Activated CD8-positive, alpha-beta memory T cell treated with anti-CD3 and anti-CD28 coated beads, Interleukin-2, amount 10 ng/mL, durations not matched to agents 7 days and 5 days (primary cell): ENCODE measurements at regions not wholly inside any gene's neighbourhood (a gene's known extent, or its start where the extent isn't known, plus 50 kb on each side); places are given as distances from the start of the nearest gene placed in this dataset.

Experiments
- ATAC-seq: fragments of 150-1000 bp; cut with Tn5 transposase; one replicate; pipeline ENCODE4 v1.10.0; 2021; ENCODE audit warnings: moderate library complexity
- CTCF ChIA-PET: fragments of 350-600 bp; sonication (Branson Sonifier 250); formaldehyde crosslinking; loops from one replicate; lab custom pipeline; 2021; ENCODE audit warnings: antibody characterized with exemption; lab: Charles Lee
- DNase-seq: peaks from one replicate; pipeline ENCODE4 v3.0.0-alpha.2; 2020
- H3K27ac Mint-ChIP-seq: one replicate; pipeline ENCODE4 v1.8.0; 2021; ENCODE audit warnings: mild to moderate bottlenecking, mixed read lengths
- H3K27me3 Mint-ChIP-seq: one replicate; pipeline ENCODE4 v1.8.0; 2021; ENCODE audit warnings: mixed read lengths
- H3K36me3 Mint-ChIP-seq: one replicate; pipeline ENCODE4 v1.8.0; 2021; ENCODE audit warnings: mild to moderate bottlenecking, mixed read lengths
- H3K4me1 Mint-ChIP-seq: one replicate; pipeline ENCODE4 v1.8.0; 2021; ENCODE audit warnings: mixed read lengths
- H3K4me3 Mint-ChIP-seq: one replicate; pipeline ENCODE4 v1.8.0; 2021; ENCODE audit warnings: mild to moderate bottlenecking, moderate library complexity, mixed read lengths
- H3K9me3 Mint-ChIP-seq: one replicate; pipeline ENCODE4 v1.8.0; 2022; ENCODE audit warnings: low read depth, mixed read lengths

GRCh38 chr15:98240303-98240702 is 279.8 kb downstream of the ARRDC4 start:
- DNase-seq, result no peak
- Mint-ChIP-seq H3K9me3 (peaks cover 2% of the 10 kb centered on the region), H3K4me1 (no peaks in the 10 kb centered on the region), H3K27ac (no peak overlapping the region), H3K36me3 (no peaks in the 10 kb centered on the region), H3K27me3 (no peaks in the 10 kb centered on the region), H3K4me3 (no peak overlapping the region)
- ATAC-seq, result no peak
- CTCF ChIA-PET, result no interaction called here

- H3K9me3 Mint-ChIP-seq, result peaks cover 2% of the 10 kb centered on the region
- DNase-seq (no peak), ATAC-seq (no peak)
- H3K27me3 Mint-ChIP-seq, result no peaks in the 10 kb centered on the region
- no peak overlapping the region for H3K4me3 Mint-ChIP-seq
- CTCF ChIA-PET, result no interaction called here
- no peaks in the 10 kb centered on the region for H3K36me3 Mint-ChIP-seq
- no peaks in the 10 kb centered on the region for H3K4me1 Mint-ChIP-seq
- no peak overlapping the region for H3K27ac Mint-ChIP-seq
These were observed 280.6 kb downstream of the ARRDC4 start for GRCh38 chr15:98241032-98241554.

- no peak overlapping the region for H3K4me3 Mint-ChIP-seq
- H3K27ac Mint-ChIP-seq, result no peak overlapping the region
- ATAC-seq (no peak), DNase-seq (no peak)
- no peaks in the 10 kb centered on the region for H3K9me3 Mint-ChIP-seq
- H3K4me1 Mint-ChIP-seq, result no peaks in the 10 kb centered on the region
- no peaks in the 10 kb centered on the region for H3K27me3 Mint-ChIP-seq
- CTCF ChIA-PET, result no interaction called here
- H3K36me3 Mint-ChIP-seq, result no peaks in the 10 kb centered on the region
These were observed 296.8 kb downstream of the ARRDC4 start for GRCh38 chr15:98257290-98257689.

GRCh38 chr15:98263787-98264186 is 303.3 kb downstream of the ARRDC4 start:
- H3K27me3 Mint-ChIP-seq, result no peaks in the 10 kb centered on the region
- H3K4me3 Mint-ChIP-seq, result no peak overlapping the region
- H3K9me3 Mint-ChIP-seq, result peaks cover 9% of the 10 kb centered on the region
- H3K36me3 Mint-ChIP-seq, result no peaks in the 10 kb centered on the region
- H3K4me1 Mint-ChIP-seq, result no peaks in the 10 kb centered on the region
- no peak for DNase-seq
- CTCF ChIA-PET, result no interaction called here
- no peak for ATAC-seq
- no peak overlapping the region for H3K27ac Mint-ChIP-seq

GRCh38 chr15:98266295-98266694 is 305.8 kb downstream of the ARRDC4 start:
- ATAC-seq, result no peak
- Mint-ChIP-seq H3K36me3 (no peaks in the 10 kb centered on the region), H3K27ac (no peak overlapping the region), H3K9me3 (peaks cover 11% of the 10 kb centered on the region), H3K27me3 (no peaks in the 10 kb centered on the region), H3K4me1 (no peaks in the 10 kb centered on the region), H3K4me3 (no peak overlapping the region)
- CTCF ChIA-PET, result no interaction called here
- no peak for DNase-seq

GRCh38 chr15:98268163-98268562 is 307.7 kb downstream of the ARRDC4 start:
- H3K27ac Mint-ChIP-seq, result no peak overlapping the region
- DNase-seq (no peak), ATAC-seq (no peak)
- no peaks in the 10 kb centered on the region for H3K4me1 Mint-ChIP-seq
- H3K27me3 Mint-ChIP-seq, result no peaks in the 10 kb centered on the region
- H3K4me3 Mint-ChIP-seq, result no peak overlapping the region
- no peaks in the 10 kb centered on the region for H3K36me3 Mint-ChIP-seq
- CTCF ChIA-PET, result no interaction called here
- peaks cover 11% of the 10 kb centered on the region for H3K9me3 Mint-ChIP-seq

GRCh38 chr15:98272625-98273024 is 312.1 kb downstream of the ARRDC4 start:
- H3K4me3 Mint-ChIP-seq, result no peak overlapping the region
- CTCF ChIA-PET, result no interaction called here
- ATAC-seq, result no peak
- no peaks in the 10 kb centered on the region for H3K36me3 Mint-ChIP-seq
- DNase-seq, result no peak
- H3K9me3 Mint-ChIP-seq, result peaks cover 3% of the 10 kb centered on the region
- no peaks in the 10 kb centered on the region for H3K27me3 Mint-ChIP-seq
- H3K4me1 Mint-ChIP-seq, result no peaks in the 10 kb centered on the region
- no peak overlapping the region for H3K27ac Mint-ChIP-seq

- H3K27me3 Mint-ChIP-seq, result no peaks in the 10 kb centered on the region
- CTCF ChIA-PET, result no interaction called here
- H3K9me3 Mint-ChIP-seq, result peaks cover 2% of the 10 kb centered on the region
- no peak overlapping the region for H3K27ac Mint-ChIP-seq
- DNase-seq (no peak), ATAC-seq (no peak)
- no peak overlapping the region for H3K4me3 Mint-ChIP-seq
- no peaks in the 10 kb centered on the region for H3K36me3 Mint-ChIP-seq
- no peaks in the 10 kb centered on the region for H3K4me1 Mint-ChIP-seq
These were observed 315.5 kb downstream of the ARRDC4 start for GRCh38 chr15:98276018-98276417.

- H3K27me3 Mint-ChIP-seq, result no peaks in the 10 kb centered on the region
- no peak overlapping the region for H3K4me3 Mint-ChIP-seq
- H3K36me3 Mint-ChIP-seq, result no peaks in the 10 kb centered on the region
- ATAC-seq (no peak), DNase-seq (no peak)
- H3K27ac Mint-ChIP-seq, result no peak overlapping the region
- CTCF ChIA-PET, result no interaction called here
- peaks cover 2% of the 10 kb centered on the region for H3K9me3 Mint-ChIP-seq
- no peaks in the 10 kb centered on the region for H3K4me1 Mint-ChIP-seq
These were observed 317.1 kb downstream of the ARRDC4 start for GRCh38 chr15:98277602-98278001.

GRCh38 chr15:98280284-98280975 is 319.9 kb downstream of the ARRDC4 start:
- DNase-seq (no peak), ATAC-seq (no peak)
- Mint-ChIP-seq H3K4me3 (no peak overlapping the region), H3K27me3 (no peaks in the 10 kb centered on the region), H3K9me3 (peaks cover 2% of the 10 kb centered on the region), H3K4me1 (no peaks in the 10 kb centered on the region), H3K27ac (no peak overlapping the region), H3K36me3 (no peaks in the 10 kb centered on the region)
- CTCF ChIA-PET, result no interaction called here

GRCh38 chr15:98281130-98281529 is 320.6 kb downstream of the ARRDC4 start:
- Mint-ChIP-seq H3K36me3 (no peaks in the 10 kb centered on the region), H3K27ac (no peak overlapping the region), H3K4me1 (no peaks in the 10 kb centered on the region), H3K9me3 (peaks cover 2% of the 10 kb centered on the region), H3K4me3 (no peak overlapping the region), H3K27me3 (no peaks in the 10 kb centered on the region)
- CTCF ChIA-PET, result no interaction called here
- DNase-seq, result no peak
- ATAC-seq, result no peak

GRCh38 chr15:98282656-98283332 is 322.3 kb downstream of the ARRDC4 start:
- ATAC-seq, result no peak

GRCh38 chr15:98286200-98286599 is 325.7 kb downstream of the ARRDC4 start:
- Mint-ChIP-seq H3K27ac (no peak overlapping the region), H3K4me1 (no peaks in the 10 kb centered on the region), H3K9me3 (no peaks in the 10 kb centered on the region), H3K36me3 (no peaks in the 10 kb centered on the region), H3K4me3 (no peak overlapping the region), H3K27me3 (no peaks in the 10 kb centered on the region)
- ATAC-seq (no peak), DNase-seq (no peak)
- CTCF ChIA-PET, result interaction anchor here (1.3 kb wide), 2 partner anchors 9 to 26 kb away, joined by 3 read pairs; no protein-coding TSS in a partner anchor

More at GRCh38 chr15:98282656-98283332, 322.3 kb downstream of the ARRDC4 start:
- Mint-ChIP-seq H3K36me3 (no peaks in the 10 kb centered on the region), H3K27me3 (no peaks in the 10 kb centered on the region), H3K4me1 (no peaks in the 10 kb centered on the region), H3K4me3 (no peak overlapping the region), H3K9me3 (no peaks in the 10 kb centered on the region), H3K27ac (no peak overlapping the region)
- CTCF ChIA-PET, result no interaction called here
- DNase-seq, result no peak

GRCh38 chr15:98286831-98287230 is 326.3 kb downstream of the ARRDC4 start:
- no peaks in the 10 kb centered on the region for H3K36me3 Mint-ChIP-seq
- H3K4me1 Mint-ChIP-seq, result no peaks in the 10 kb centered on the region
- no peak for ATAC-seq
- no peak overlapping the region for H3K4me3 Mint-ChIP-seq
- DNase-seq, result no peak
- no peaks in the 10 kb centered on the region for H3K9me3 Mint-ChIP-seq
- no peaks in the 10 kb centered on the region for H3K27me3 Mint-ChIP-seq
- CTCF ChIA-PET, result interaction anchor here (1.3 kb wide), 2 partner anchors 8 to 25 kb away, joined by 3 read pairs; no protein-coding TSS in a partner anchor
- H3K27ac Mint-ChIP-seq, result no peak overlapping the region
